Osteoblast (primary cell): ENCODE measurements at regions not wholly inside any gene's neighbourhood (a gene's known extent, or its start where the extent isn't known, plus 50 kb on each side); places are given as distances from the start of the nearest gene placed in this dataset. TPM values are rescaled to one million over a fixed set of nuclear protein-coding genes. Genes with fewer than 3 reads are reported as not detected.
A peak's percentile ranks its signal among the peaks of the same experiment; 100 is the strongest.

Source experiments
- DNase-seq: peaks from one replicate; pipeline ENCODE4 v3.0.0; 2011; ENCODE audit warnings: low spot score, mixed read lengths; ENCODE audit not compliant: insufficient read length; ENCODE audit errors: missing footprints
- H2AFZ ChIP-seq: 2 replicates; pipeline ENCODE4 v1.6.0; 2011; ENCODE audit warnings: mild to moderate bottlenecking, low read length
- H3K27ac ChIP-seq: 2 replicates; pipeline ENCODE4 v1.5.1; 2011; ENCODE audit warnings: mild to moderate bottlenecking, low read depth, low read length, moderate library complexity
- H3K27me3 ChIP-seq: 2 replicates; pipeline ENCODE4 v1.6.0; 2012; ENCODE audit warnings: mild to moderate bottlenecking, control low read depth, inconsistent platforms, low read length, moderate library complexity; ENCODE audit not compliant: insufficient read depth
- H3K36me3 ChIP-seq: 2 replicates; pipeline ENCODE4 v1.5.1; 2011; ENCODE audit warnings: mild to moderate bottlenecking, low read length, control low read depth, moderate library complexity; ENCODE audit not compliant: insufficient read depth
- H3K4me1 ChIP-seq: 2 replicates; pipeline ENCODE4 v1.5.1; 2011; ENCODE audit warnings: mild to moderate bottlenecking, low read length, control low read depth, moderate library complexity; ENCODE audit not compliant: insufficient read depth
- H3K4me2 ChIP-seq: 2 replicates; pipeline ENCODE4 v1.6.0; 2011; ENCODE audit warnings: mild to moderate bottlenecking, low read length; ENCODE audit not compliant: insufficient read depth
- H3K4me3 ChIP-seq: fragments of 200-600 bp; sonication (generic); 3 replicates; pipeline ENCODE4 v1.5.1; 2012; ENCODE audit warnings: mild to moderate bottlenecking, low read length, inconsistent platforms; ENCODE audit not compliant: insufficient read depth
- H3K79me2 ChIP-seq: 2 replicates; pipeline ENCODE4 v1.6.0; 2012; ENCODE audit warnings: mild to moderate bottlenecking, low read length, control low read depth, inconsistent platforms; ENCODE audit not compliant: insufficient read depth
- H3K9me3 ChIP-seq: 2 replicates; pipeline ENCODE4 v1.5.1; 2011; ENCODE audit warnings: low read depth, low read length, control low read depth
- H4K20me1 ChIP-seq: 2 replicates; pipeline ENCODE4 v1.6.0; 2012; ENCODE audit warnings: mild to moderate bottlenecking, low read length, control low read depth; ENCODE audit not compliant: insufficient read depth
- CTCF ChIP-seq: IDR thresholded peaks from 2 replicates; pipeline ENCODE4 v1.5.1; 2011; ENCODE audit warnings: mild to moderate bottlenecking, low read depth, low read length, moderate library complexity; ENCODE audit errors: extremely low read depth
- small RNA-seq: library from RNA; depleted of rRNA; stranded (forward); fragments of <200 nt; gene quantifications from one replicate; pipeline ENCODE3, GENCODE V24; 2012

GRCh38 chr12:25903603-25904245 is 54.8 kb upstream of the RASSF8 start:
- H3K4me2 ChIP-seq, result no peak overlapping the region
- no peak overlapping the region for H2AFZ ChIP-seq
- TF ChIP-seq CTCF, result no peak
- H3K36me3 ChIP-seq, result no peaks in the 10 kb centered on the region
- no peaks in the 10 kb centered on the region for H4K20me1 ChIP-seq
- H3K4me3 ChIP-seq, result no peak overlapping the region
- peaks cover 8% of the 10 kb centered on the region for H3K27me3 ChIP-seq
- no peak for DNase-seq
- H3K4me1 ChIP-seq, result peaks cover 6% of the 10 kb centered on the region
- no peaks in the 10 kb centered on the region for H3K79me2 ChIP-seq
- H3K27ac ChIP-seq, result no peak overlapping the region
- H3K9me3 ChIP-seq, result no peaks in the 10 kb centered on the region

GRCh38 chr12:25904442-25904841 is 54.0 kb upstream of the RASSF8 start:
- H4K20me1 ChIP-seq, result no peaks in the 10 kb centered on the region
- H3K4me1 ChIP-seq, result peaks cover 6% of the 10 kb centered on the region
- no peak overlapping the region for H3K27ac ChIP-seq
- no peaks in the 10 kb centered on the region for H3K36me3 ChIP-seq
- DNase-seq, result peak; percentile 23
- TF ChIP-seq CTCF, result no peak
- H3K4me2 ChIP-seq, result no peak overlapping the region
- H3K79me2 ChIP-seq, result no peaks in the 10 kb centered on the region
- peaks cover 6% of the 10 kb centered on the region for H3K27me3 ChIP-seq
- no peak overlapping the region for H2AFZ ChIP-seq
- no peak overlapping the region for H3K4me3 ChIP-seq
- no peaks in the 10 kb centered on the region for H3K9me3 ChIP-seq

- H3K27me3 ChIP-seq, result no peaks in the 10 kb centered on the region
- no peak for DNase-seq
- no peak for TF ChIP-seq CTCF
- H2AFZ ChIP-seq, result no peak overlapping the region
- H3K9me3 ChIP-seq, result no peaks in the 10 kb centered on the region
- peaks cover 6% of the 10 kb centered on the region for H3K4me1 ChIP-seq
- no peak overlapping the region for H3K27ac ChIP-seq
- H3K79me2 ChIP-seq, result no peaks in the 10 kb centered on the region
- H3K4me3 ChIP-seq, result no peak overlapping the region
- no peaks in the 10 kb centered on the region for H4K20me1 ChIP-seq
- H3K36me3 ChIP-seq, result no peaks in the 10 kb centered on the region
- no peak overlapping the region for H3K4me2 ChIP-seq
Observed at GRCh38 chr12:25906651-25907340, 51.7 kb upstream of the RASSF8 start.

Small RNAs in the stretch of these regions (small RNA-seq; reads per million reads assigned to genes)
- gene RN7SKP262, result not detected
